ENCODE measurements at regions not wholly inside any gene's neighbourhood (a gene's known extent, or its start where the extent isn't known, plus 50 kb on each side); places are given as distances from the start of the nearest gene placed in this dataset.
A peak's percentile ranks its signal among the peaks of the same experiment; 100 is the strongest.

GRCh38 chr2:64832936-64833335 is 156.3 kb upstream of the SLC1A4 start:
- DNase-seq (ENCODE audit: low read depth) = no peak
- no peak for TF ChIP-seq MYC (IDR thresholded peaks at IDR 0.05; ENCODE audit: low read depth, low read length)
- no peak for TF ChIP-seq MAX (IDR thresholded peaks at IDR 0.05; ENCODE audit: low read depth, low read length)
- TF ChIP-seq POLR2A (IDR thresholded peaks at IDR 0.05; ENCODE audit: extremely low read depth, insufficient read length) = no peak
- no peak for TF ChIP-seq CTCF (IDR thresholded peaks at IDR 0.05; ENCODE audit: low read depth, low read length)
- no peak overlapping the region for H3K4me3 ChIP-seq (ENCODE audit: low read depth, low read length)

- H3K4me3 ChIP-seq (ENCODE audit: low read depth, low read length) = no peak overlapping the region
- no peak for TF ChIP-seq CTCF (IDR thresholded peaks at IDR 0.05; ENCODE audit: low read depth, low read length)
- no peak for TF ChIP-seq MYC (IDR thresholded peaks at IDR 0.05; ENCODE audit: low read depth, low read length)
- TF ChIP-seq MAX (IDR thresholded peaks at IDR 0.05; ENCODE audit: low read depth, low read length) = no peak
- TF ChIP-seq POLR2A (IDR thresholded peaks at IDR 0.05; ENCODE audit: extremely low read depth, insufficient read length) = no peak
- no peak for DNase-seq (ENCODE audit: low read depth)
Observed at GRCh38 chr2:64836566-64836965, 152.6 kb upstream of the SLC1A4 start.

GRCh38 chr2:64837116-64837731 is 152.0 kb upstream of the SLC1A4 start:
- DNase-seq (ENCODE audit: low read depth) = peak; percentile 56
- TF ChIP-seq POLR2A (IDR thresholded peaks at IDR 0.05; ENCODE audit: extremely low read depth, insufficient read length) (no peak), CTCF (IDR thresholded peaks at IDR 0.05; ENCODE audit: low read depth, low read length) (no peak), MAX (IDR thresholded peaks at IDR 0.05; ENCODE audit: low read depth, low read length) (no peak), MYC (IDR thresholded peaks at IDR 0.05; ENCODE audit: low read depth, low read length) (no peak)
- no peak overlapping the region for H3K4me3 ChIP-seq (ENCODE audit: low read depth, low read length)

GRCh38 chr2:64837925-64838641 is 151.1 kb upstream of the SLC1A4 start:
- DNase-seq (ENCODE audit: low read depth) = peak; percentile 81
- TF ChIP-seq POLR2A (IDR thresholded peaks at IDR 0.05; ENCODE audit: extremely low read depth, insufficient read length) (no peak), MYC (IDR thresholded peaks at IDR 0.05; ENCODE audit: low read depth, low read length) (no peak), CTCF (IDR thresholded peaks at IDR 0.05; ENCODE audit: low read depth, low read length) (no peak), MAX (IDR thresholded peaks at IDR 0.05; ENCODE audit: low read depth, low read length) (no peak)

GRCh38 chr2:64838817-64839216 is 150.4 kb upstream of the SLC1A4 start:
- H3K4me3 ChIP-seq (ENCODE audit: low read depth, low read length) = no peak overlapping the region
- TF ChIP-seq MYC (IDR thresholded peaks at IDR 0.05; ENCODE audit: low read depth, low read length) (no peak), MAX (IDR thresholded peaks at IDR 0.05; ENCODE audit: low read depth, low read length) (peak; percentile 45; the same call in 1 of the 2 replicates)
- peak; percentile 83 for DNase-seq (ENCODE audit: low read depth)

More at GRCh38 chr2:64837925-64838641, 151.1 kb upstream of the SLC1A4 start:
- H3K4me3 ChIP-seq (ENCODE audit: low read depth, low read length) = no peak overlapping the region

GRCh38 chr2:64839844-64840243 is 149.4 kb upstream of the SLC1A4 start:
- peak; percentile 84 for DNase-seq (ENCODE audit: low read depth)
- H3K4me3 ChIP-seq (ENCODE audit: low read depth, low read length) = no peak overlapping the region
- TF ChIP-seq MAX (IDR thresholded peaks at IDR 0.05; ENCODE audit: low read depth, low read length) (peak; percentile 64), POLR2A (IDR thresholded peaks at IDR 0.05; ENCODE audit: extremely low read depth, insufficient read length) (peak; percentile 42), MYC (IDR thresholded peaks at IDR 0.05; ENCODE audit: low read depth, low read length) (peak; percentile 38; the same call in 1 of the 2 replicates), CTCF (IDR thresholded peaks at IDR 0.05; ENCODE audit: low read depth, low read length) (no peak)

Measured in NB4 (cell line).